ENCODE measurements at regions not wholly inside any gene's neighbourhood (a gene's known extent, or its start where the extent isn't known, plus 50 kb on each side); places are given as distances from the start of the nearest gene placed in this dataset.

DNA sequence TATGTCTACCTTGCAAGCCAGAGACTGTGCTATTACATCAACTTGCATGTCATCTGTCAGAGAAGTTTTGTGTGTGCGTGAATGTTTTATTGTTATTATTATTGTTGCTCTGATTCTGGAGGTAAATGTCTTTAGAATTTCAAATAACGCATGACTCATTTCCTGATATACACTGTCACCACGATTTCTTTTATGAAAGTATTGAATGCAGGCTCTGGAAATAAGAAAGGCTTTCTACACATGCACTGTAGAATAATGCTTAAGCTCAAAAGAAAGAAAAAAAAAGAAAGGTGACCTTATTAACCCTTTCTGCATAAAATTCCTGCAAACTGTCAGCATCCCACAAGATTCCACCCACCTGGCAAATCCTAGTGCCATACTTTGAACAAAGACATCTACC lies 632.9 kb downstream of the ZNF674 start:
- TF ChIP-seq POLR2AphosphoS5 (IDR thresholded peaks at IDR 0.05; ENCODE audit: low read depth, low read length) (no peak), POLR2A (IDR thresholded peaks at IDR 0.05; ENCODE audit: low read depth, low read length) (no peak), TAF1 (IDR thresholded peaks at IDR 0.05; ENCODE audit: low read depth, low read length) (no peak), SPI1 (IDR thresholded peaks at IDR 0.05; ENCODE audit: low read depth, low read length) (no peak), POU2F2 (IDR thresholded peaks at IDR 0.05; ENCODE audit: low read depth, low read length) (no peak)
